ENCODE measurements at regions not wholly inside any gene's neighbourhood (a gene's known extent, or its start where the extent isn't known, plus 50 kb on each side); places are given as distances from the start of the nearest gene placed in this dataset.

- peak; percentile 41 to 73 (median 56) for TF ChIP-seq CTCF (IDR thresholded peaks at IDR 0.05)
- TF ChIP-seq EP300 (IDR thresholded peaks at IDR 0.05), result no peak
- TF ChIP-seq POLR2AphosphoS5 (IDR thresholded peaks at IDR 0.05), result no peak
Measured at GRCh38 chr20:1764136-1765033, 106.8 kb upstream of the SIRPG start.
